CD14-positive monocyte (primary cell): ENCODE measurements at regions not wholly inside any gene's neighbourhood (a gene's known extent, or its start where the extent isn't known, plus 50 kb on each side); places are given as distances from the start of the nearest gene placed in this dataset.

ENCODE experiments used
- DNase-seq, 3 donors: peaks; one replicate each; pipeline ENCODE4 v3.0.0-alpha.2; 2011 to 2022
- H2AFZ ChIP-seq: 2 replicates; pipeline ENCODE4 v1.6.0; 2012; ENCODE audit warnings: mild to moderate bottlenecking, low read depth, low read length, inconsistent platforms; ENCODE audit not compliant: insufficient read depth, poor library complexity, severe bottlenecking
- H3K27ac ChIP-seq, 2 donors: 1 replicate in 1 of 2; 2 replicates in 1 of 2; pipeline ENCODE4 v1.5.1; 2012 to 2013; ENCODE audit warnings: low read length in 2 of 2, control low read depth in 1 of 2, inconsistent platforms in 1 of 2, low read depth in 1 of 2, mild to moderate bottlenecking in 1 of 2
- H3K27me3 ChIP-seq, 2 donors: one replicate each; pipeline versions ENCODE4 v1.6.0 to v1.6.1; 2011 to 2013; ENCODE audit warnings: low read length in 2 of 2; ENCODE audit not compliant: control insufficient read depth in 2 of 2, insufficient read depth in 2 of 2
- H3K36me3 ChIP-seq, 2 donors: replicated peaks in 1 of 2; 1 replicate in 1 of 2; 2 replicates in 1 of 2; pipeline versions ENCODE4 v1.5.1 to v1.6.1; 2012 to 2013; ENCODE audit warnings: low read length in 2 of 2, control low read depth in 1 of 2, inconsistent platforms in 1 of 2, mild to moderate bottlenecking in 1 of 2; ENCODE audit not compliant: insufficient read depth in 2 of 2, control insufficient read depth in 1 of 2
- H3K4me1 ChIP-seq, 2 donors: 1 replicate in 1 of 2; 2 replicates in 1 of 2; pipeline versions ENCODE4 v1.5.1 to v1.6.1; 2012 to 2013; ENCODE audit warnings: low read length in 2 of 2, control low read depth in 1 of 2, inconsistent platforms in 1 of 2, mild to moderate bottlenecking in 1 of 2, moderate library complexity in 1 of 2; ENCODE audit not compliant: insufficient read depth in 2 of 2, control insufficient read depth in 1 of 2
- H3K4me2 ChIP-seq: replicated peaks from 2 replicates; pipeline ENCODE3; 2012; ENCODE audit warnings: low read length, moderate library complexity, mild to moderate bottlenecking; ENCODE audit not compliant: poor library complexity, severe bottlenecking; ENCODE audit errors: extremely low read depth
- H3K4me3 ChIP-seq, 3 experiments: fragments of 200-600 bp in 1 of 3; sonication (generic) in 1 of 3; replicated peaks in 1 of 3; 1 replicate in 2 of 3; 2 replicates in 1 of 3; pipeline ENCODE4 v1.5.1; 2011 to 2013; ENCODE audit warnings: low read length in 3 of 3, mild to moderate bottlenecking in 3 of 3, control low read depth in 2 of 3, low read depth in 2 of 3, inconsistent platforms in 1 of 3, moderate library complexity in 1 of 3
- H3K79me2 ChIP-seq: 2 replicates; pipeline ENCODE4 v1.6.0; 2012; ENCODE audit warnings: mild to moderate bottlenecking, control low read depth, inconsistent platforms, low read length, moderate library complexity; ENCODE audit not compliant: insufficient read depth
- H3K9ac ChIP-seq: 2 replicates; pipeline ENCODE4 v1.6.0; 2017; ENCODE audit warnings: low read length, mild to moderate bottlenecking; ENCODE audit not compliant: insufficient read depth, poor library complexity, severe bottlenecking
- H3K9me3 ChIP-seq, 2 donors: replicated peaks in 1 of 2; 1 replicate in 1 of 2; 2 replicates in 1 of 2; pipeline versions ENCODE4 v1.5.1 to v1.6.1; 2012 to 2013; ENCODE audit warnings: low read length in 2 of 2, control low read depth in 1 of 2; ENCODE audit not compliant: control insufficient read depth in 1 of 2, insufficient read depth in 1 of 2
- H4K20me1 ChIP-seq: 2 replicates; pipeline ENCODE4 v1.6.0; 2012; ENCODE audit warnings: mild to moderate bottlenecking, low read length, control low read depth, moderate library complexity; ENCODE audit not compliant: insufficient read depth
- H3K27ac Mint-ChIP-seq, 7 donors: one replicate each; pipeline ENCODE4 v1.8.0; 2020; ENCODE audit warnings: mild to moderate bottlenecking in 7 of 7, mixed read lengths in 7 of 7, moderate library complexity in 6 of 7, inconsistent platforms in 2 of 7
- H3K27me3 Mint-ChIP-seq, 3 donors: one replicate each; pipeline ENCODE4 v1.8.0; 2021 to 2022; ENCODE audit warnings: low read depth in 3 of 3, mild to moderate bottlenecking in 3 of 3, mixed read lengths in 3 of 3, moderate library complexity in 3 of 3, inconsistent platforms in 1 of 3
- H3K36me3 Mint-ChIP-seq, 2 donors: one replicate each; pipeline ENCODE4 v1.8.0; 2020; ENCODE audit warnings: mixed read lengths in 2 of 2, inconsistent platforms in 1 of 2, mild to moderate bottlenecking in 1 of 2
- H3K4me1 Mint-ChIP-seq: one replicate; pipeline ENCODE4 v1.8.0; 2020; ENCODE audit warnings: mild to moderate bottlenecking, mixed read lengths
- H3K4me3 Mint-ChIP-seq, 2 donors: one replicate each; pipeline ENCODE4 v1.8.0; 2020; ENCODE audit warnings: mild to moderate bottlenecking in 2 of 2, mixed read lengths in 2 of 2, moderate library complexity in 1 of 2
- H3K9me3 Mint-ChIP-seq, 7 donors: one replicate each; pipeline ENCODE4 v1.8.0; 2020 to 2022; ENCODE audit warnings: mixed read lengths in 7 of 7, mild to moderate bottlenecking in 6 of 7, moderate library complexity in 6 of 7, inconsistent platforms in 2 of 7
- CTCF ChIP-seq: fragments of 200-600 bp; IDR thresholded peaks from one replicate; pipeline ENCODE4 v1.8.0; 2022; ENCODE audit warnings: antibody characterized with exemption, mild to moderate bottlenecking
- WGBS: methylation state at CpG from one replicate; pipeline ENCODE4 v1.1.5; 2013; ENCODE audit warnings: missing lambda C conversion rate; ENCODE audit not compliant: insufficient coverage; 5-methylcytosine and 5-hydroxymethylcytosine counted together
- intact Hi-C, 2 donors: fragments of 100-400 bp; cut with micrococcal nuclease; formaldehyde crosslinking; loops; one replicate each; pipeline versions ENCODE4 v1.15.0 to v1.15.1; 2023

- H3K9ac ChIP-seq, result no peak overlapping the region
- no peak overlapping the region for H3K27ac ChIP-seq
- H3K79me2 ChIP-seq, result no peaks in the 10 kb centered on the region
- no peak for TF ChIP-seq CTCF
- Mint-ChIP-seq H3K27me3 (no peaks in the 10 kb centered on the region), H3K4me3 (no peak overlapping the region), H3K27ac (no peak overlapping the region), H3K4me1 (no peaks in the 10 kb centered on the region), H3K9me3 (peaks cover 2 to 14% (median 5%) of the 10 kb centered on the region in 7 donors), H3K36me3 (no peaks in the 10 kb centered on the region)
- DNase-seq, result no peak
- peaks cover 0 to 7% of the 10 kb centered on the region in 2 donors for H3K9me3 ChIP-seq
- no peaks in the 10 kb centered on the region for H3K36me3 ChIP-seq
- H3K4me3 ChIP-seq, result no peak overlapping the region
- H2AFZ ChIP-seq, result no peak overlapping the region
- intact Hi-C loops, result no loop called here
- no peaks in the 10 kb centered on the region for H3K27me3 ChIP-seq
- H3K4me2 ChIP-seq, result no peak overlapping the region
- no CpG with 5 or more reads among the region's 1 CpG for WGBS
- no peaks in the 10 kb centered on the region for H3K4me1 ChIP-seq
- no peaks in the 10 kb centered on the region for H4K20me1 ChIP-seq
These were observed 244.9 kb upstream of the CBLB start for GRCh38 chr3:106113747-106114146.

- no peaks in the 10 kb centered on the region for H4K20me1 ChIP-seq
- Mint-ChIP-seq H3K36me3 (no peaks in the 10 kb centered on the region), H3K4me3 (no peak overlapping the region), H3K9me3 (peaks cover 2 to 14% (median 5%) of the 10 kb centered on the region in 7 donors), H3K27me3 (no peaks in the 10 kb centered on the region), H3K27ac (no peak overlapping the region), H3K4me1 (no peaks in the 10 kb centered on the region)
- H3K36me3 ChIP-seq, result no peaks in the 10 kb centered on the region
- H3K4me1 ChIP-seq, result no peaks in the 10 kb centered on the region
- TF ChIP-seq CTCF, result no peak
- H3K9ac ChIP-seq, result no peak overlapping the region
- H3K4me3 ChIP-seq, result no peak overlapping the region
- no peaks in the 10 kb centered on the region for H3K79me2 ChIP-seq
- H2AFZ ChIP-seq, result no peak overlapping the region
- H3K9me3 ChIP-seq, result peaks cover 0 to 7% of the 10 kb centered on the region in 2 donors
- no CpG with 5 or more reads among the region's 1 CpG for WGBS
- intact Hi-C loops, result no loop called here
- no peaks in the 10 kb centered on the region for H3K27me3 ChIP-seq
- H3K4me2 ChIP-seq, result no peak overlapping the region
- no peak for DNase-seq
- H3K27ac ChIP-seq, result no peak overlapping the region
These were observed 245.4 kb upstream of the CBLB start for GRCh38 chr3:106114220-106114619.
